ENCODE measurements at regions not wholly inside any gene's neighbourhood (a gene's known extent, or its start where the extent isn't known, plus 50 kb on each side); places are given as distances from the start of the nearest gene placed in this dataset.

- CTCF ChIA-PET = interaction anchor here (1.0 to 1.6 kb wide), 2 partner anchors 10 to 14 kb away, joined by 3 to 4 read pairs; no protein-coding TSS in a partner anchor
- no peak for ATAC-seq
- POLR2A ChIA-PET = no interaction called here
Observed at GRCh38 chr11:109075976-109076375, 346.0 kb upstream of the C11orf87 start.

GRCh38 chr11:109076870-109077269 is 345.1 kb upstream of the C11orf87 start:
- ChIA-PET CTCF (interaction anchor here (1.6 kb wide), 1 partner anchor 11 kb away, joined by 4 read pairs; no protein-coding TSS in a partner anchor), POLR2A (no interaction called here)
- no peak for TF ChIP-seq TFCP2L1 (CRISPR knock-in tag; IDR thresholded peaks at IDR 0.05)
- no peak for TF ChIP-seq NR3C1 (IDR thresholded peaks at IDR 0.05)
- no peak for TF ChIP-seq ELK1 (IDR thresholded peaks at IDR 0.05; ENCODE audit: low read depth, low read length)
- no peak for TF ChIP-seq EHMT2 (IDR thresholded peaks at IDR 0.05; ENCODE audit: low read depth)
- no peak for TF ChIP-seq RCOR1 (IDR thresholded peaks at IDR 0.05; ENCODE audit: low read depth, low read length)
- TF ChIP-seq HEYL (CRISPR knock-in tag; IDR thresholded peaks at IDR 0.05) = no peak
- TF ChIP-seq HDAC2 (IDR thresholded peaks at IDR 0.05) = no peak
- TF ChIP-seq POLR2A (IDR thresholded peaks at IDR 0.05; ENCODE audit: low read length) = no peak
- no peak for TF ChIP-seq PBX3 (IDR thresholded peaks at IDR 0.05)
- TF ChIP-seq ZNF302 (CRISPR knock-in tag; IDR thresholded peaks at IDR 0.05) = no peak
- no peak for TF ChIP-seq NFE2L2 (conservative IDR thresholded peaks at IDR 0.05; ENCODE audit: low read length)
- no peak for TF ChIP-seq CHD2 (IDR thresholded peaks at IDR 0.05; ENCODE audit: low read length, partially characterized antibody)
- no peak for TF ChIP-seq ZFP36 (IDR thresholded peaks at IDR 0.05; ENCODE audit: borderline replicate concordance, partially characterized antibody)
- TF ChIP-seq EHF (CRISPR knock-in tag; IDR thresholded peaks at IDR 0.05) = no peak
- FAIRE-seq (no peak), DNase-seq (ENCODE audit: low read depth in 1 of 2, low spot score in 1 of 2) (no peak), ATAC-seq (no peak)
- H3K4me1 ChIP-seq = no peaks in the 10 kb centered on the region
- no peaks in the 10 kb centered on the region for H3K9me3 ChIP-seq
- no peak overlapping the region for H3K27ac ChIP-seq
- H3K4me2 ChIP-seq = no peak overlapping the region
- WGBS (ENCODE audit: missing lambda C conversion rate) = 51% methylated on average over 2 of the region's 2 CpGs
- H3K4me3 ChIP-seq = no peak overlapping the region

More at GRCh38 chr11:109075976-109076375, 346.0 kb upstream of the C11orf87 start:
- H3K27ac ChIP-seq = no peak overlapping the region
- H3K9me3 ChIP-seq = no peaks in the 10 kb centered on the region
- no peak overlapping the region for H3K4me2 ChIP-seq
- no peaks in the 10 kb centered on the region for H3K4me1 ChIP-seq
- FAIRE-seq (no peak), DNase-seq (ENCODE audit: low read depth in 1 of 2, low spot score in 1 of 2) (no peak)
- WGBS (ENCODE audit: missing lambda C conversion rate) = 73% methylated on average over 2 of the region's 2 CpGs
- no peak overlapping the region for H3K4me3 ChIP-seq
- TF ChIP-seq ELK1 (IDR thresholded peaks at IDR 0.05; ENCODE audit: low read depth, low read length) = no peak
- TF ChIP-seq CBX8 (IDR thresholded peaks at IDR 0.05) = no peak
- TF ChIP-seq HMGXB4 (CRISPR knock-in tag; IDR thresholded peaks at IDR 0.05; ENCODE audit: borderline replicate concordance) = no peak
- TF ChIP-seq TFCP2L1 (CRISPR knock-in tag; IDR thresholded peaks at IDR 0.05) = no peak
- TF ChIP-seq CHD2 (IDR thresholded peaks at IDR 0.05; ENCODE audit: low read length, partially characterized antibody) = no peak
- TF ChIP-seq MYC (IDR thresholded peaks at IDR 0.05; ENCODE audit: borderline replicate concordance, low read length) = no peak
- no peak for TF ChIP-seq HES2 (IDR thresholded peaks at IDR 0.05)
- TF ChIP-seq CBX2 (IDR thresholded peaks at IDR 0.05; ENCODE audit: borderline replicate concordance, low read depth) = no peak
- TF ChIP-seq POLR2A (IDR thresholded peaks at IDR 0.05; ENCODE audit: low read length) = no peak
- no peak for TF ChIP-seq E2F6 (IDR thresholded peaks at IDR 0.05; ENCODE audit: borderline replicate concordance, low read depth)
- no peak for TF ChIP-seq SREBF2 (IDR thresholded peaks at IDR 0.05)
- TF ChIP-seq POLR2AphosphoS2 (conservative IDR thresholded peaks at IDR 0.05; ENCODE audit: low read length) = no peak
- no peak for TF ChIP-seq HOXB5 (CRISPR knock-in tag; IDR thresholded peaks at IDR 0.05)
